ENCODE measurements at regions not wholly inside any gene's neighbourhood (a gene's known extent, or its start where the extent isn't known, plus 50 kb on each side); places are given as distances from the start of the nearest gene placed in this dataset.

GRCh38 chr13:37450276-37450675 lies 148.3 kb downstream of the POSTN start:
- H3K27me3 ChIP-seq = no peaks in the 10 kb centered on the region
- H3K36me3 ChIP-seq (replicated peaks in 1 of 2) = no peaks in the 10 kb centered on the region
- no peaks in the 10 kb centered on the region for H3K9me3 ChIP-seq (replicated peaks in 1 of 3)
- H3K4me1 ChIP-seq (replicated peaks in 1 of 2) = no peaks in the 10 kb centered on the region
- 77 to 89% (median 80%) methylated on average over 2 of the region's 2 CpGs for WGBS, 4 donors
- no peak for DNase-seq
- no peak overlapping the region for H3K27ac ChIP-seq
- H3K4me3 ChIP-seq = no peak overlapping the region
- TF ChIP-seq POLR2A (IDR thresholded peaks at IDR 0.05) (no peak), CTCF (IDR thresholded peaks at IDR 0.05) (no peak)
- intact Hi-C loops (cut with DNase I) = no loop called here

- Histone ChIP-seq H3K36me3 (replicated peaks in 1 of 2) (no peaks in the 10 kb centered on the region), H3K27me3 (no peaks in the 10 kb centered on the region), H3K9me3 (replicated peaks in 1 of 3) (no peaks in the 10 kb centered on the region), H3K27ac (no peak overlapping the region), H3K4me3 (no peak overlapping the region), H3K4me1 (replicated peaks in 1 of 2) (no peaks in the 10 kb centered on the region)
- intact Hi-C loops (cut with DNase I) = no loop called here
- DNase-seq = no peak
- TF ChIP-seq CTCF (IDR thresholded peaks at IDR 0.05) = no peak
- TF ChIP-seq POLR2A (IDR thresholded peaks at IDR 0.05) = no peak
- 35 to 55% (median 44%) methylated on average over 1 of the region's 1 CpG for WGBS, 4 donors
Observed at GRCh38 chr13:37448153-37448552, 150.4 kb downstream of the POSTN start.

- TF ChIP-seq POLR2A (IDR thresholded peaks at IDR 0.05) = no peak
- no peak for TF ChIP-seq CTCF (IDR thresholded peaks at IDR 0.05)
- 69 to 75% (median 73%) methylated on average over 3 of the region's 3 CpGs for WGBS, 4 donors
- no peak overlapping the region for H3K27ac ChIP-seq
- H3K36me3 ChIP-seq (replicated peaks in 1 of 2) = no peaks in the 10 kb centered on the region
- intact Hi-C loops (cut with DNase I) = no loop called here
- H3K4me1 ChIP-seq (replicated peaks in 1 of 2) = no peaks in the 10 kb centered on the region
- H3K27me3 ChIP-seq = no peaks in the 10 kb centered on the region
- no peaks in the 10 kb centered on the region for H3K9me3 ChIP-seq (replicated peaks in 1 of 3)
- DNase-seq = no peak
- no peak overlapping the region for H3K4me3 ChIP-seq
Observed at GRCh38 chr13:37446503-37446902, 152.1 kb downstream of the POSTN start.

- WGBS, 4 donors = 39 to 50% (median 45%) methylated on average over 1 of the region's 1 CpG
- DNase-seq = no peak
- H3K36me3 ChIP-seq (replicated peaks in 1 of 2) = no peaks in the 10 kb centered on the region
- H3K27me3 ChIP-seq = no peaks in the 10 kb centered on the region
- TF ChIP-seq POLR2A (IDR thresholded peaks at IDR 0.05) = no peak
- TF ChIP-seq CTCF (IDR thresholded peaks at IDR 0.05) = no peak
- intact Hi-C loops (cut with DNase I) = no loop called here
- no peaks in the 10 kb centered on the region for H3K4me1 ChIP-seq (replicated peaks in 1 of 2)
- no peaks in the 10 kb centered on the region for H3K9me3 ChIP-seq (replicated peaks in 1 of 3)
- no peak overlapping the region for H3K4me3 ChIP-seq
- no peak overlapping the region for H3K27ac ChIP-seq
Observed at GRCh38 chr13:37443538-37443937, 155.0 kb downstream of the POSTN start.
